C1 segment of cervical spinal cord (tissue), 14 donors: ENCODE measurements at regions not wholly inside any gene's neighbourhood (a gene's known extent, or its start where the extent isn't known, plus 50 kb on each side); places are given as distances from the start of the nearest gene placed in this dataset.
"Not testable (repeated sequence)": the region's sequence is repeated elsewhere in the genome, so short reads cannot be mapped to it uniquely, and the experiment has no call there.

Source experiments
- DNase-seq, 14 donors: peaks; one replicate each; lab custom pipeline; 2025; lab: John Stamatoyannopoulos, UW

GRCh38 chr2:167380555-167380954 lies 492.3 kb downstream of the XIRP2 start:
- no peak for DNase-seq

- DNase-seq, result no peak
Measured at GRCh38 chr2:167380094-167380493, 491.8 kb downstream of the XIRP2 start.

GRCh38 chr2:167369083-167369482 lies 480.8 kb downstream of the XIRP2 start:
- no peak for DNase-seq

- no peak for DNase-seq
Measured at GRCh38 chr2:167368371-167368770, 480.1 kb downstream of the XIRP2 start.

- DNase-seq, result no peak
Measured at GRCh38 chr2:167365216-167365615, 476.9 kb downstream of the XIRP2 start.

GRCh38 chr2:167361426-167361825 lies 473.1 kb downstream of the XIRP2 start:
- DNase-seq, result no peak

GRCh38 chr2:167355821-167356220 lies 467.5 kb downstream of the XIRP2 start:
- no peak for DNase-seq

GRCh38 chr2:167353605-167354280 lies 465.5 kb downstream of the XIRP2 start:
- DNase-seq, result no peak

GRCh38 chr2:167345559-167345958 lies 457.3 kb downstream of the XIRP2 start:
- no peak for DNase-seq

GRCh38 chr2:167342769-167343168 lies 454.5 kb downstream of the XIRP2 start:
- DNase-seq, result no peak

GRCh38 chr2:167340322-167340721 lies 452.0 kb downstream of the XIRP2 start:
- no peak for DNase-seq

- DNase-seq, result no peak
Measured at GRCh38 chr2:167336213-167336612, 447.9 kb downstream of the XIRP2 start.

GRCh38 chr2:167335541-167335992 lies 447.3 kb downstream of the XIRP2 start:
- DNase-seq, result no peak

GRCh38 chr2:167334146-167334742 lies 446.0 kb downstream of the XIRP2 start:
- no peak for DNase-seq

GRCh38 chr2:167333245-167333644 lies 445.0 kb downstream of the XIRP2 start:
- DNase-seq, result no peak

GRCh38 chr2:167332358-167332757 lies 444.1 kb downstream of the XIRP2 start:
- no peak for DNase-seq

- no peak for DNase-seq
Measured at GRCh38 chr2:167331636-167332232, 443.5 kb downstream of the XIRP2 start.

- not testable (repeated sequence) for DNase-seq
Measured at GRCh38 chr2:167328808-167329207, 440.5 kb downstream of the XIRP2 start.

- no peak for DNase-seq
Measured at GRCh38 chr2:167322795-167323194, 434.5 kb downstream of the XIRP2 start.

GRCh38 chr2:167318581-167318980 lies 430.3 kb downstream of the XIRP2 start:
- peak in 1 of 14 donors; percentile 27 for DNase-seq

GRCh38 chr2:167310442-167310841 lies 422.2 kb downstream of the XIRP2 start:
- DNase-seq, result no peak
